ENCODE measurements at regions not wholly inside any gene's neighbourhood (a gene's known extent, or its start where the extent isn't known, plus 50 kb on each side); places are given as distances from the start of the nearest gene placed in this dataset.

DNA sequence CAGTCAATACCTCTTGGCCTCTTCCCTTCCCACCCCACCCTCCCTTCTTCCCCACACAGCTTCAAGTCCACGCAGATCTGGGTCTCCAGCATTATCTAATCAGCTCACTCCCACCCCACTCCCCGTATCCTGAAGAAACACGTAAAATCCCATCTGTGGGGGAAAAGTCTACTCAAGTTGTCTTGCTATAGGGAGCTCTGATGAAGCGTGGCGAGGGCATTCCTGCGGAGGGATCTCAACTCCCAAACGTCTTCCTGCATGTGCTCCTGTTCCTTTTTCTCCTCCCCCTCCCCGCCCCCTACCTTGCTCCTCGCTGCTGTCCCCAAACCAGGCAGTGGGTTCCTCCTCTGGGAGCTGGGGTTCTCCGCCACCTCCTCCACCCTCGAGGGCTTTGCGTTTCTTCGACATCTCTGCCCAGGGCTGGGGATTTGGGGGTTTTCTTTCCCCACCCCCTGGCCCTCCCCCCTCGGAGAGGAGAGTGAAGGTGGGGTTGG, 181.8 kb downstream of the TBXT start:
- DNase-seq, result peak in 4 of 5 donors; percentile 56 to 62 (median 60)
- Histone ChIP-seq H3K27ac (ENCODE audit: low read depth in 2 of 2, low read length in 2 of 2) (no peak overlapping the region), H3K9ac (ENCODE audit: low read length in 3 of 3) (peak overlapping the region in 1 of 3 donors; percentile 55), H3K27me3 (ENCODE audit: control insufficient read depth, insufficient read depth, low read length) (peaks cover 25% of the 10 kb centered on the region), H3K4me3 (ENCODE audit: low read length in 3 of 3) (peak overlapping the region in 2 of 3 donors; percentile 35 to 69), H3K36me3 (ENCODE audit: control insufficient read depth in 2 of 3, insufficient read depth in 3 of 3, low read length in 3 of 3) (no peaks in the 10 kb centered on the region), H3K4me1 (ENCODE audit: control insufficient read depth in 2 of 3, insufficient read depth in 2 of 3, low read depth in 1 of 3, low read length in 3 of 3) (peaks cover 0 to 6% (median 0%) of the 10 kb centered on the region in 3 donors), H3K9me3 (ENCODE audit: control insufficient read depth in 2 of 3, insufficient read depth in 1 of 3, low read length in 3 of 3) (no peaks in the 10 kb centered on the region)
- intact Hi-C loops (cut with DNase I), result no loop called here
- no peak for FAIRE-seq
- TF ChIP-seq, protein P1, sequence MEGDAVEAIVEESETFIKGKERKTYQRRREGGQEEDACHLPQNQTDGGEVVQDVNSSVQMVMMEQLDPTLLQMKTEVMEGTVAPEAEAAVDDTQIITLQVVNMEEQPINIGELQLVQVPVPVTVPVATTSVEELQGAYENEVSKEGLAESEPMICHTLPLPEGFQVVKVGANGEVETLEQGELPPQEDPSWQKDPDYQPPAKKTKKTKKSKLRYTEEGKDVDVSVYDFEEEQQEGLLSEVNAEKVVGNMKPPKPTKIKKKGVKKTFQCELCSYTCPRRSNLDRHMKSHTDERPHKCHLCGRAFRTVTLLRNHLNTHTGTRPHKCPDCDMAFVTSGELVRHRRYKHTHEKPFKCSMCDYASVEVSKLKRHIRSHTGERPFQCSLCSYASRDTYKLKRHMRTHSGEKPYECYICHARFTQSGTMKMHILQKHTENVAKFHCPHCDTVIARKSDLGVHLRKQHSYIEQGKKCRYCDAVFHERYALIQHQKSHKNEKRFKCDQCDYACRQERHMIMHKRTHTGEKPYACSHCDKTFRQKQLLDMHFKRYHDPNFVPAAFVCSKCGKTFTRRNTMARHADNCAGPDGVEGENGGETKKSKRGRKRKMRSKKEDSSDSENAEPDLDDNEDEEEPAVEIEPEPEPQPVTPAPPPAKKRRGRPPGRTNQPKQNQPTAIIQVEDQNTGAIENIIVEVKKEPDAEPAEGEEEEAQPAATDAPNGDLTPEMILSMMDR (IDR thresholded peaks at IDR 0.05; ENCODE audit: borderline replicate concordance, extremely low read depth, insufficient read depth), result no peak

DNA sequence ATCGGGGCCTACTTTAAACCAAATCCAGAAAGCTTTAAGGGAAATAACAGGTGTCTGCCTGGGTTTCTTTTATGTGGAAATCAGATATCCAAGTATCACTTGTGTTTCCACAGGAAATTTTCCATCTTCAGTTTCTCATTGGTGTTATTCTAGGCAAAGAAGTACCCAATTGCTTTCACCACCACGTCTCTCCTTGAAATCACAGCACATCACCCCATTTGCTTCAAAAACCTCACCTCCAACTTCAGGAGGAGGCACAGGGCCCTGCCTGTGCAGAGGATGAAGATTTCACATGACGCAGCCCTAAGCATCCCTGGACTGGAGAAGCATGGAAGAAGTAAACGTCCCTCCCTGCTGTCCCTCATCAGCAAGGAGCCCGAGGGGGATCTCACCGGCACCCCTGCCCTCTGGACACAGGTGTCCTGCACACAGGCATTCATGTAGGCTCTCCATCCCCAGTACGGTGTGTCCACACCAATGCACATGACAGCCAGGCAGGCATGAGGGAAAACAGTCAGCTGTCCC, 182.3 kb downstream of the TBXT start:
- no peak overlapping the region for H3K27ac ChIP-seq (ENCODE audit: low read depth in 2 of 2, low read length in 2 of 2)
- no peak for FAIRE-seq

DNA sequence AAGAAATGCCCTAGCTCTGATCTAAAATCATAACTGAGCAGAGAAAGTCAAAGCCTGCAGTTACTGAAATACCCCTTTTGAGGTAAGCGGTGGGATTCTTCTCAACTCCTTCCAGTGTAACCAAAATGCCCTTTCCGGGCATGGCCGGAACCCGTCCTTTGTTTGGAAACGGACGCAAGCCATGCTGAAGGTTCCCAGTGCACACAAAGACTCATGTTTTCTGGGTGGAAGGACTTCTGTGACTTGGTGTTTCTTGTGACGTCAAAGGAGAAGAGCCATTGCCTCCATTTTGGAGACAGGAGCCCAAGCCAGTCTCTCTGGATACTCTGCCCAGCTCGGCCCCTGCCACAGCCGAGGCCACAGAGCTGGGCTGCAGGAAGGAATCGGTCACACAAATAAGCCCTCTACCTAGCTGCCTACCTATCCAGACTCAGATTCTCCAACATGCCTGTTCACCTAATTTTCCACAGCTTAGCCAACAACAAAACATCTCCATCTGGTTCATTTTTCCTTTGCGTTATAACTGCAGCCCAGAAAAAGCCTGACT, 182.8 kb downstream of the TBXT start:
- Histone ChIP-seq H3K36me3 (ENCODE audit: control insufficient read depth in 2 of 3, insufficient read depth in 3 of 3, low read length in 3 of 3) (no peaks in the 10 kb centered on the region), H3K27ac (ENCODE audit: low read depth in 2 of 2, low read length in 2 of 2) (no peak overlapping the region), H3K4me3 (ENCODE audit: low read length in 3 of 3) (peak overlapping the region in 1 of 3 donors; percentile 69), H3K27me3 (ENCODE audit: control insufficient read depth, insufficient read depth, low read length) (peaks cover 14% of the 10 kb centered on the region), H3K4me1 (ENCODE audit: control insufficient read depth in 2 of 3, insufficient read depth in 2 of 3, low read depth in 1 of 3, low read length in 3 of 3) (peaks cover 0 to 6% (median 0%) of the 10 kb centered on the region in 3 donors), H3K9me3 (ENCODE audit: control insufficient read depth in 2 of 3, insufficient read depth in 1 of 3, low read length in 3 of 3) (no peaks in the 10 kb centered on the region), H3K9ac (ENCODE audit: low read length in 3 of 3) (no peak overlapping the region)
- intact Hi-C loops (cut with DNase I), result no loop called here
- DNase-seq (no peak), FAIRE-seq (no peak)
- TF ChIP-seq, protein P1 (IDR thresholded peaks at IDR 0.05; ENCODE audit: borderline replicate concordance, extremely low read depth, insufficient read depth), result no peak

More for the DNA sequence above, 182.3 kb downstream of the TBXT start:
- no peak for DNase-seq
- intact Hi-C loops (cut with DNase I), result no loop called here
- H3K4me3 ChIP-seq (ENCODE audit: low read length in 3 of 3), result peak overlapping the region in 2 of 3 donors; percentile 35 to 69
- H3K36me3 ChIP-seq (ENCODE audit: control insufficient read depth in 2 of 3, insufficient read depth in 3 of 3, low read length in 3 of 3), result no peaks in the 10 kb centered on the region
- no peak overlapping the region for H3K9ac ChIP-seq (ENCODE audit: low read length in 3 of 3)
- H3K9me3 ChIP-seq (ENCODE audit: control insufficient read depth in 2 of 3, insufficient read depth in 1 of 3, low read length in 3 of 3), result no peaks in the 10 kb centered on the region
- TF ChIP-seq, protein P1 (IDR thresholded peaks at IDR 0.05; ENCODE audit: borderline replicate concordance, extremely low read depth, insufficient read depth), result no peak
- peaks cover 20% of the 10 kb centered on the region for H3K27me3 ChIP-seq (ENCODE audit: control insufficient read depth, insufficient read depth, low read length)
- H3K4me1 ChIP-seq (ENCODE audit: control insufficient read depth in 2 of 3, insufficient read depth in 2 of 3, low read depth in 1 of 3, low read length in 3 of 3), result peaks cover 0 to 6% (median 0%) of the 10 kb centered on the region in 3 donors

Data from kidney (tissue), 13 donors.